HUES48 (cell line): ENCODE measurements at regions not wholly inside any gene's neighbourhood (a gene's known extent, or its start where the extent isn't known, plus 50 kb on each side); places are given as distances from the start of the nearest gene placed in this dataset.

ENCODE experiments used
- H3K27ac ChIP-seq: one replicate; pipeline ENCODE4 v1.7.0; 2013; ENCODE audit warnings: low read depth, low read length, inconsistent platforms
- H3K27me3 ChIP-seq: 2 replicates; pipeline ENCODE4 v1.6.1; 2013; ENCODE audit warnings: mild to moderate bottlenecking, low read length; ENCODE audit not compliant: control insufficient read depth, insufficient read depth
- H3K36me3 ChIP-seq: 2 replicates; pipeline ENCODE4 v1.6.1; 2013; ENCODE audit warnings: low read length; ENCODE audit not compliant: control insufficient read depth, insufficient read depth
- H3K4me1 ChIP-seq: 2 replicates; pipeline ENCODE4 v1.6.1; 2013; ENCODE audit warnings: mild to moderate bottlenecking, low read length; ENCODE audit not compliant: control insufficient read depth, insufficient read depth
- H3K4me3 ChIP-seq: 2 replicates; pipeline ENCODE4 v1.5.1; 2013; ENCODE audit warnings: mild to moderate bottlenecking, low read depth, low read length
- H3K9ac ChIP-seq: 2 replicates; pipeline ENCODE4 v1.6.1; 2013; ENCODE audit warnings: mild to moderate bottlenecking, low read depth, low read length, moderate library complexity
- H3K9me3 ChIP-seq: 2 replicates; pipeline ENCODE4 v1.6.1; 2013; ENCODE audit warnings: low read length; ENCODE audit not compliant: control insufficient read depth, insufficient read depth

DNA sequence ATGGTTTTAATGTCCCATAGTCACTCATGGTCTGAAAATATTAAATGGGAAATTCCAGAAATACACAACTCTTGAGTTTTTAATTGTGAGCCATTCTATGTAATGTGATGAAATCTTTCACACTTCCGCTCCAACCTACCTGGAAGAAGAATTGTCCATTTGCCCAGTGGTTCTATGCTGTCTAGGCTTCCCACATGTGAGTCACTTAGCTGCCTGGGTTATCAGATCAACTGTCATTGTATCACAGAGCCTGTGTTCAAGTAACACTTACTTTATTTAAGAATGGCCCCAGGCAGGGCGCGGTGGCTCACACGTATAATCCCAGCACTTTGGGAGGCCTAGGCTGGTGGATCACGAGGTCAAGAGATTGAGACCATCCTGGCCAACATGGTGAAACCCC lies 1450.5 kb downstream of the EFNB2 start:
- peaks cover 7% of the 10 kb centered on the region for H3K4me1 ChIP-seq
- H3K36me3 ChIP-seq = no peaks in the 10 kb centered on the region
- no peaks in the 10 kb centered on the region for H3K27me3 ChIP-seq
- no peak overlapping the region for H3K4me3 ChIP-seq
- H3K27ac ChIP-seq = no peak overlapping the region
- H3K9ac ChIP-seq = no peak overlapping the region
- H3K9me3 ChIP-seq = no peaks in the 10 kb centered on the region

DNA sequence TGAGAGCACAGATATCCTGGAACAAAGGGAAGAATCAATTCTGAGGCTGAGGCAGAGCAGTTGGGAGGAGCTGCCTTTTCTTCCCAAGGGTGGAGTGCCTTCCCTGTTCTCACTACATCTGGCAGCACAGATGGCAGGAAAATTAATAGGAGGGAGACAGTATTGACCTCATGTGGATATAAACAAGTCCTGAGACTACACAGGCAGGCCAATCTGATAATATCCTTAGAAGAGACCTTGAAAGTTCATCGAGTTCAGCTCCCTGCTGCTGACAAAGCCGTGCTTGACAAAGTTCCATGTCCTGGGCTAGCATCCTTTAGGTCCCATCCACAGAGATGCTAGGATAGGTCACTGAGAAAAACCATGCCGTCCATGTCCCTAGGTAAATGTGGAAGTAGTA lies 1451.5 kb downstream of the EFNB2 start:
- H3K4me1 ChIP-seq = peaks cover 7% of the 10 kb centered on the region
- H3K4me3 ChIP-seq = no peak overlapping the region
- no peaks in the 10 kb centered on the region for H3K27me3 ChIP-seq
- H3K27ac ChIP-seq = no peak overlapping the region
- no peaks in the 10 kb centered on the region for H3K36me3 ChIP-seq
- no peaks in the 10 kb centered on the region for H3K9me3 ChIP-seq
- no peak overlapping the region for H3K9ac ChIP-seq

DNA sequence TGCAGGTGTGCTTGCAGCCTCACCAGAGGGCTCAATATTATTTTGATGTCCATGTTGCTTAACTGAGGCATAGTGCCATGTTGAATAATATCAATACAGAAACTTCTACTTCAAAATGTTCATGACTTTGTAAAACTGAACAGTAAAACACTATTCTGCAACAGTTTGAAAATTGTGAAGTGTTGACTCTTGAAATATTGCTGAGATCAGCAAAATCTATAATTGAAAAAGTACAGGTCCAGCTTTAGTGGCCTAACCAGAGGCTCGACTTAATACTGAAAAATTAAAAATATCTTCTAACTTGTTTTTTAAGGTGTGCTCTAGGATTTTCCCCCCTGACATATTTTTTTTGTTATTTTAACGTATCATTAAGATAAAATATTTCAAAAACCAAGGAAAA lies 1460.7 kb downstream of the EFNB2 start:
- Histone ChIP-seq H3K27ac (no peak overlapping the region), H3K4me1 (no peaks in the 10 kb centered on the region), H3K4me3 (no peak overlapping the region), H3K36me3 (no peaks in the 10 kb centered on the region), H3K27me3 (no peaks in the 10 kb centered on the region), H3K9ac (no peak overlapping the region), H3K9me3 (no peaks in the 10 kb centered on the region)

DNA sequence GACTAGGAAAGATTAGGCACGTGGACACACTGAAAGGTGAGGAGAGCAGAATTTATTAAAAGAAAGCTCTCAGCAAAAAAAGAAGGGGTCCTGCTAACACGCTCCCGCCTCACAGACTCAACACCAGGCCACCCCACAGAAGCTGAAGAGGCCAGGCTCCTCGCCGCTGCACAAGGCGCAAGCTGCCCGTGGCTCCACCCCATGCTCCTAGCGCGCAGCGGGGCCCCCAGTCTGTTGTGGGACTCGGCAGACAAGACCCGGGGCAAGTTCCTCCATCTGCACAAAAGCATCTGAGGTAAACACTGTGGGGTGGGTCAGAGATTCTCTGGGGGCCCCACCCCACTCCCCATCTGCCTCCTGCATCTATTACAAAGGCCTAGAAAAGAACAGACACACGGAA lies 1462.4 kb downstream of the EFNB2 start:
- H3K4me3 ChIP-seq = no peak overlapping the region
- H3K27ac ChIP-seq = no peak overlapping the region
- H3K9me3 ChIP-seq = no peaks in the 10 kb centered on the region

DNA sequence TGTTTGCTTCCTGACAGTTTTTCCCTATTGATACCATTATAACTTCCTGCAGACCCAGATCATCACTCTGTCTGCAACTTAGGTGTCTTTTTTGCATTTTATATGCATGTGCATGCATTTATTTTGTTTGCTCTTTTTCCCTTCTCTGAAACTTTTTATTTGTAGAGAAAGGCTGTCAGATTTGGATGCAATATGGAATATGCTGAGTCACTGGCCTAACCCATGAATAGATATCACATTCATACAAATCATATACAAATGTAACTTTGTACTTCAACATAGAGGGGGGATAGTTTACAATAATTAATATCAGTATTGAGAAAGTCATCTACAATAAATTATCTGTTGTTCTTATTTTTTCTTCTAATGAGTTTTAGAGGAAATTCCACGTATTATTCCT lies 1465.0 kb downstream of the EFNB2 start:
- H3K4me1 ChIP-seq = no peaks in the 10 kb centered on the region
- no peaks in the 10 kb centered on the region for H3K36me3 ChIP-seq
- H3K9me3 ChIP-seq = no peaks in the 10 kb centered on the region
- no peak overlapping the region for H3K4me3 ChIP-seq
- no peak overlapping the region for H3K27ac ChIP-seq
- H3K9ac ChIP-seq = no peak overlapping the region
- no peaks in the 10 kb centered on the region for H3K27me3 ChIP-seq

More for the DNA sequence above, 1462.4 kb downstream of the EFNB2 start:
- Histone ChIP-seq H3K36me3 (no peaks in the 10 kb centered on the region), H3K4me1 (no peaks in the 10 kb centered on the region), H3K9ac (no peak overlapping the region), H3K27me3 (no peaks in the 10 kb centered on the region)

DNA sequence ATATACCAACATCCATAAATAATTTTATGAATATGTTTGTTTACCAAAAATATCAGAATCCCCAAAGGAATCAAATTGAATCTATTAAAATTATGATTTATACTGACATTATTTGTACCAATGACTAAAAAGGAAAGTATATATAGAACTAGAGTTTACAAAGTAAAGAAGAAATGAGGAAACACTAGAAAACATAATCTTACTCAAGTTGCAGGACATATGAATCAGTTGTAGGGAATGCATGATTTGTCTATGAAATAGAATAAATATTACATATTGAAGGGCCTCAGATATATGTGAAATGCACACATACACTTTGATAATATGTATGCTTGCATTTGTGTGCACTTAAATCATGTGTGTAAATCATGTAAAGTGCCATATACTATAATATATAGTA lies 1466.4 kb downstream of the EFNB2 start:
- no peak overlapping the region for H3K4me3 ChIP-seq
- no peaks in the 10 kb centered on the region for H3K36me3 ChIP-seq
- no peaks in the 10 kb centered on the region for H3K27me3 ChIP-seq
- 0 out of 2 replicates have a peak, but pooled peaks cover under 1% of the 10 kb centered on the region for H3K9me3 ChIP-seq
- no peaks in the 10 kb centered on the region for H3K4me1 ChIP-seq
- H3K9ac ChIP-seq = no peak overlapping the region
- no peak overlapping the region for H3K27ac ChIP-seq

DNA sequence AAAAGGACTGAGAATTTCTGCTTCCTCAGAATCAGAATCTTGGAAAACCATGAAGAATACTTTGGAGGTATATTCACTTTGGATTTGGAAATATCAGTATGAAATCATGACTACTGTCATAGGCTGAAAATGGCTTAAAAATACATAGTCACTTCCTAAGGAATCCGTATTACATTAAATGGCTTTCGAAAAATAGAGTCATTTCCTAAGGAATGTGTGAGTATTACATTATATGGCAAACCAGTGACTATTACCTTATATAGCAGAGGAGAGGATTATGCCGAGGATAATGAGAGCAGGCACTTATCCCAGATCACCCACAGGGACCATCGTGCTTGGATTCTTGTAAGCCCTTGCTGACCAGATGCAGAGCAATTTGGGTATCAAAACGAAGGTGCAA lies 1471.8 kb downstream of the EFNB2 start:
- H3K4me3 ChIP-seq = no peak overlapping the region
- H3K27me3 ChIP-seq = no peaks in the 10 kb centered on the region
- H3K9ac ChIP-seq = no peak overlapping the region
- H3K9me3 ChIP-seq = peaks cover 3% of the 10 kb centered on the region; the same call in 1 of the 2 replicates
- no peaks in the 10 kb centered on the region for H3K36me3 ChIP-seq
- H3K4me1 ChIP-seq = no peaks in the 10 kb centered on the region
- no peak overlapping the region for H3K27ac ChIP-seq

DNA sequence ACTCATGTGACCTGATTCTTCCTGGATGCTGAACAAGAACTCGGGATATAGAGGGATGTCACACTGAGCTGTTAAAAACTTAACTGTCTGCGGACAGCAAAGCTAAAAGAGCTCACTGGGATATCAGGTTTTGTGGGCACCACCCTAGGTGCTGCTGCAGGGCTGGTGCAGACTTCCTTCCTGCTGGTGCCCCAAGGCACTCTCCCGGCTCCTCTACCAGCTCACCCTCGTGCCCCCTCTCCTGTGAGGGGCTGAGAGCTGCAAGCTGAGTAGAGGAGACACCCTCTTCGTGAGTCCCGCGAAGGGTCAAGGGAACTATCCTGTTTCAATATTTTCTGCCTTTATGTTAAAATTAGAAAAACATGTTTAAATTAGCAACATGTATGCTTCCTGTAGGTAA lies 1475.7 kb downstream of the EFNB2 start:
- no peaks in the 10 kb centered on the region for H3K27me3 ChIP-seq
- H3K27ac ChIP-seq = no peak overlapping the region
- peaks cover 3% of the 10 kb centered on the region; the same call in 1 of the 2 replicates for H3K9me3 ChIP-seq
- H3K4me1 ChIP-seq = no peaks in the 10 kb centered on the region
- no peak overlapping the region for H3K9ac ChIP-seq
- no peaks in the 10 kb centered on the region for H3K36me3 ChIP-seq
- no peak overlapping the region for H3K4me3 ChIP-seq

DNA sequence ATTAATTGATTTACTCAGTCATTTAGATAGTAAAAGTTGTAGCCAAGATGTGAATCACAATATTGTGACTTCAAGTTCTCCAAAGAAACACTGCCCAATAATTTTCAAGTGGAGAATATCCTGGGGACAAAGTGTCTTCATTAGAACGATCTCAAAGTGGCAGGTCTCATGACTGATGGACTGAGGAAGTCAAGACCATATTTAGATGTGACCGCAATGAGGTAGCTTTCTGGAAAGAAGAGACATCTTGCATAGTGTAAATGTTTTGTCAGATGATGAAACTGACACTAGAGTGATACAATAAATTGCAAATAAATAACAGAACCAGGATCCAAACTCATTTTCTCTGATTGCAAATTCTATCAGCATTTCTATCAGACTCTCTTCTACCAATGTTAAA lies 1476.9 kb downstream of the EFNB2 start:
- no peaks in the 10 kb centered on the region for H3K27me3 ChIP-seq
- no peak overlapping the region for H3K27ac ChIP-seq
- H3K4me3 ChIP-seq = no peak overlapping the region
- H3K36me3 ChIP-seq = no peaks in the 10 kb centered on the region
- H3K9me3 ChIP-seq = no peaks in the 10 kb centered on the region
- H3K9ac ChIP-seq = no peak overlapping the region
- H3K4me1 ChIP-seq = no peaks in the 10 kb centered on the region

DNA sequence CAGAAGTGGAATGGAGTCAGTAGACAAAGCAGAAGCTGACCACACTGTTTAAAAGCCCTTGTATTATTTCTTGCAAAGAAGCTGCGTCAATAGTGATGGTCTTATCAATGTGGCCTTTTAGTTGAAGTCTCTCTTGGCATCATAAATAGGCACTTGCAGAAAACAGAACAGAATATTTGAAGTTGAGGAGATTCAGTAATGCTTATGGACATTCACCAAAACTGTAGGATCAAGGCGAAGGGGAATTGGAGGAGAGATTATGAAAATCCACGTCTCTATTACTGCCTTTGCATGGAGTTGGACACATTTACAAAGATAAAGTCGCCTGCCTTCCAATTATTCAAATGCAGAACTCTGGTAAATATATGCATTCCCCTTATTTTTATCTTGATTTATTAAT lies 1482.8 kb downstream of the EFNB2 start:
- no peaks in the 10 kb centered on the region for H3K4me1 ChIP-seq
- H3K36me3 ChIP-seq = no peaks in the 10 kb centered on the region
- H3K27ac ChIP-seq = no peak overlapping the region
- H3K27me3 ChIP-seq = no peaks in the 10 kb centered on the region
- no peak overlapping the region for H3K9ac ChIP-seq
- H3K9me3 ChIP-seq = no peaks in the 10 kb centered on the region
- H3K4me3 ChIP-seq = no peak overlapping the region

DNA sequence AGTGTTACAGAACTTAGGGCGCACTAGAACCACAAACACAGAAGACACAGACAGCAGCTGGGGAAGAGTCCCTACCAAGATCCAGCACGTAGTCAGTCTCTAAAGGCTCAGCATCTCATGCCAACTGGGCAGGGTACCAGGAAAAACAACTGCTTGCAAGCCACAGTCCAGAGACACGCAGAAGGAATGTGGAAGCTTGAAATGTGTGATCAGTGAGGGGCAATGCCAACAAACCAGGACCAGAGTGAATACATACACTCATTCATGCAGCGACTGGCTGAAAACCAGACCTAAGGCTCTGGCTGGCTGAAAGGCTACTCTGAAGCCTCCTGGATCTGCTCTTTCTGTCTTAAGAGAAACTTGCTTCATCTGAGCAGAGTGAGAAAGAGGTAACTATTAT lies 1484.8 kb downstream of the EFNB2 start:
- Histone ChIP-seq H3K27ac (no peak overlapping the region), H3K9me3 (no peaks in the 10 kb centered on the region), H3K36me3 (no peaks in the 10 kb centered on the region), H3K27me3 (no peaks in the 10 kb centered on the region), H3K9ac (no peak overlapping the region), H3K4me3 (no peak overlapping the region), H3K4me1 (no peaks in the 10 kb centered on the region)

DNA sequence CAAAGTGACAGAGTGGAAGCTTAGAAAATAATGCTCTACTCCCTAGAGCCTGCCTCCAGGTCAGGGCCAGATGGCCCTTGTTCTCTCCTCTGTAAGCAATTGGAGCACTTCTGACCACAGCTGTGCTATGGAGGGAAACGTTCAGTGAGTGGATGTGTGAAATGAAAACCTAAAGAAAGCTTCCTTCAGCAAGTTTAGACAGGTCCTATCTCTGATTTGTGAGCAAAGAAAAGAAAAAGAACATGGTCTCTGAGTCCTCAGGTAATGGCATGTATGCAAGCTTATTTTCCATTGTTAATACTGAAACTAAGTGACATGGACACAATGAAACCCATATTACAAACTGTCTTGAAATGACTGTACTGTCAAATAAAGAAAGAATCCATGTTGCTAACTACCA lies 1486.8 kb downstream of the EFNB2 start:
- Histone ChIP-seq H3K36me3 (no peaks in the 10 kb centered on the region), H3K27me3 (no peaks in the 10 kb centered on the region), H3K9ac (no peak overlapping the region), H3K4me1 (no peaks in the 10 kb centered on the region), H3K9me3 (peaks cover 2% of the 10 kb centered on the region; the same call in 1 of the 2 replicates), H3K4me3 (no peak overlapping the region), H3K27ac (no peak overlapping the region)
